H9 (cell line): ENCODE measurements at regions not wholly inside any gene's neighbourhood (a gene's known extent, or its start where the extent isn't known, plus 50 kb on each side); places are given as distances from the start of the nearest gene placed in this dataset.

Experiments used
- DNase-seq: peaks from one replicate; pipeline ENCODE4 v3.0.0-alpha.2; 2017
- H2AFZ ChIP-seq: one replicate; pipeline ENCODE4 v1.6.1; 2013; ENCODE audit warnings: mild to moderate bottlenecking, low read length, control low read depth, moderate library complexity
- H2AK5ac ChIP-seq: 2 replicates; pipeline ENCODE4 v1.6.1; 2013; ENCODE audit warnings: low read length, control low read depth, mixed read lengths; ENCODE audit not compliant: insufficient read length
- H2BK120ac ChIP-seq: one replicate; pipeline ENCODE4 v1.6.1; 2013; ENCODE audit warnings: low read depth, mild to moderate bottlenecking, low read length, control low read depth, inconsistent platforms; ENCODE audit not compliant: poor library complexity, severe bottlenecking
- H2BK12ac ChIP-seq: 2 replicates; pipeline ENCODE4 v1.6.1; 2013; ENCODE audit warnings: low read length, control low read depth, mixed read lengths, low read depth; ENCODE audit not compliant: insufficient read length
- H2BK15ac ChIP-seq: 2 replicates; pipeline ENCODE4 v1.6.1; 2013; ENCODE audit warnings: low read depth, low read length, control low read depth
- H2BK20ac ChIP-seq: one replicate; pipeline ENCODE4 v1.6.1; 2013; ENCODE audit warnings: low read depth, mild to moderate bottlenecking, low read length, control low read depth, inconsistent platforms; ENCODE audit not compliant: poor library complexity, severe bottlenecking
- H2BK5ac ChIP-seq: 2 replicates; pipeline ENCODE4 v1.6.1; 2013; ENCODE audit warnings: low read length, control low read depth, mixed read lengths; ENCODE audit not compliant: insufficient read length
- H3K14ac ChIP-seq: 2 replicates; pipeline ENCODE4 v1.6.1; 2013; ENCODE audit warnings: low read length, control low read depth; ENCODE audit not compliant: insufficient read depth
- H3K18ac ChIP-seq: 2 replicates; pipeline ENCODE4 v1.6.1; 2013; ENCODE audit warnings: low read depth, mild to moderate bottlenecking, mixed read lengths, low read length, control low read depth; ENCODE audit not compliant: insufficient read length
- H3K23ac ChIP-seq: 2 replicates; pipeline ENCODE4 v1.6.1; 2013; ENCODE audit warnings: low read length, control low read depth, mixed read lengths, low read depth; ENCODE audit not compliant: insufficient read length
- H3K23me2 ChIP-seq: 2 replicates; pipeline ENCODE4 v1.6.1; 2013; ENCODE audit warnings: low read depth, mild to moderate bottlenecking, mixed read lengths, low read length, control low read depth; ENCODE audit not compliant: insufficient read length, poor library complexity, severe bottlenecking
- H3K27ac ChIP-seq: 2 replicates; pipeline ENCODE4 v1.5.1; 2013; ENCODE audit warnings: low read length, control low read depth, mixed read lengths, low read depth; ENCODE audit not compliant: insufficient read length
- H3K27me3 ChIP-seq: 2 replicates; pipeline ENCODE4 v1.6.1; 2013; ENCODE audit warnings: low read length, control low read depth, inconsistent platforms; ENCODE audit not compliant: insufficient read depth
- H3K4ac ChIP-seq: 2 replicates; pipeline ENCODE4 v1.6.1; 2013; ENCODE audit warnings: low read depth, mild to moderate bottlenecking, control low read depth, inconsistent platforms, low read length, moderate library complexity
- H3K4me1 ChIP-seq: 2 replicates; pipeline ENCODE4 v1.6.1; 2013; ENCODE audit warnings: low read length, control low read depth, inconsistent platforms; ENCODE audit not compliant: insufficient read depth
- H3K4me2 ChIP-seq: 2 replicates; pipeline ENCODE4 v1.6.1; 2013; ENCODE audit warnings: low read length, control low read depth, mixed read lengths; ENCODE audit not compliant: insufficient read length, insufficient read depth
- H3K56ac ChIP-seq: 2 replicates; pipeline ENCODE4 v1.6.1; 2013; ENCODE audit warnings: low read depth, mild to moderate bottlenecking, mixed read lengths, low read length, control low read depth; ENCODE audit not compliant: insufficient read length
- H3K79me1 ChIP-seq: 2 replicates; pipeline ENCODE4 v1.6.1; 2013; ENCODE audit warnings: low read depth, mild to moderate bottlenecking, moderate library complexity, low read length, control low read depth, inconsistent platforms; ENCODE audit not compliant: insufficient read depth, poor library complexity, severe bottlenecking
- H3K79me2 ChIP-seq: 2 replicates; pipeline ENCODE4 v1.6.1; 2013; ENCODE audit warnings: low read length, control low read depth, inconsistent platforms; ENCODE audit not compliant: insufficient read depth
- H3K9ac ChIP-seq: 2 replicates; pipeline ENCODE4 v1.6.1; 2013; ENCODE audit warnings: low read length, control low read depth, mixed read lengths; ENCODE audit not compliant: insufficient read length; ENCODE audit errors: extremely low read depth
- H3K9me3 ChIP-seq: one replicate; pipeline ENCODE4 v1.6.1; 2013; ENCODE audit warnings: low read depth, low read length, inconsistent platforms; ENCODE audit not compliant: control insufficient read depth
- H3T11ph ChIP-seq: one replicate; pipeline ENCODE4 v1.6.1; 2013; ENCODE audit warnings: mild to moderate bottlenecking, low read length, control low read depth, inconsistent platforms
- H4K20me1 ChIP-seq: one replicate; pipeline ENCODE4 v1.6.1; 2013; ENCODE audit not compliant: control insufficient read depth, insufficient read length, insufficient read depth
- H4K5ac ChIP-seq: 2 replicates; pipeline ENCODE4 v1.6.1; 2013; ENCODE audit warnings: low read depth, mild to moderate bottlenecking, mixed read lengths, low read length, control low read depth; ENCODE audit not compliant: insufficient read length
- H4K8ac ChIP-seq: replicated peaks from 2 replicates; pipeline ENCODE4 v1.6.1; 2013; ENCODE audit warnings: low read length, control low read depth, mixed read lengths, low read depth; ENCODE audit not compliant: insufficient read length
- H4K91ac ChIP-seq: 2 replicates; pipeline ENCODE4 v1.6.1; 2013; ENCODE audit warnings: low read depth, mild to moderate bottlenecking, moderate library complexity, mixed read lengths, low read length, control low read depth; ENCODE audit not compliant: insufficient read length
- H3K27ac Mint-ChIP-seq, 3 experiments: 2 replicates in 2 of 3; 3 replicates in 1 of 3; pipeline ENCODE4 v1.8.0; 2020 to 2021; ENCODE audit warnings: mixed read lengths in 3 of 3, mild to moderate bottlenecking in 1 of 3, moderate library complexity in 1 of 3
- H3K27me3 Mint-ChIP-seq: 2 replicates; pipeline ENCODE4 v1.8.0; 2021; ENCODE audit warnings: low read depth, mild to moderate bottlenecking, moderate library complexity, mixed read lengths
- H3K36me3 Mint-ChIP-seq, 3 experiments: 2 replicates in 2 of 3; 3 replicates in 1 of 3; pipeline ENCODE4 v1.8.0; 2020 to 2021; ENCODE audit warnings: low read depth in 3 of 3, mixed read lengths in 3 of 3; ENCODE audit not compliant: insufficient read depth in 1 of 3
- H3K4me1 Mint-ChIP-seq, 2 experiments: 2 replicates each; pipeline ENCODE4 v1.8.0; 2020; ENCODE audit warnings: mixed read lengths in 2 of 2
- H3K4me3 Mint-ChIP-seq, 2 experiments: 2 replicates in 1 of 2; 3 replicates in 1 of 2; pipeline ENCODE4 v1.8.0; 2020 to 2021; ENCODE audit warnings: mild to moderate bottlenecking in 2 of 2, mixed read lengths in 2 of 2, moderate library complexity in 1 of 2
- H3K9me3 Mint-ChIP-seq, 2 experiments: 2 replicates in 1 of 2; 3 replicates in 1 of 2; pipeline ENCODE4 v1.8.0; 2020; ENCODE audit warnings: mild to moderate bottlenecking in 2 of 2, mixed read lengths in 2 of 2, moderate library complexity in 1 of 2
- WGBS: extraction: QIAGEN DNeasy Blood & Tissue Kit; methylation state at CpG from one replicate; pipeline ENCODE4 v1.1.7; 2013; ENCODE audit warnings: missing lambda C conversion rate, low lambda C conversion rate, mixed read lengths; ENCODE audit not compliant: insufficient read length; ENCODE audit errors: extremely low coverage; 5-methylcytosine and 5-hydroxymethylcytosine counted together
- TF ChIP-seq, protein P1 (sequence below): fragments of 200-600 bp; sonication (generic); conservative IDR thresholded peaks from 3 replicates; pipeline ENCODE4 v1.8.0; 2021; ENCODE audit warnings: antibody characterized with exemption, mild to moderate bottlenecking

- H3K27ac ChIP-seq: no peak overlapping the region
- no peaks in the 10 kb centered on the region for H4K20me1 ChIP-seq
- no peak overlapping the region for H3T11ph ChIP-seq
- no peak overlapping the region for H2BK20ac ChIP-seq
- H2BK5ac ChIP-seq: no peak overlapping the region
- H3K4me1 Mint-ChIP-seq: peaks cover 5 to 9% of the 10 kb centered on the region in 2 experiments
- H3K56ac ChIP-seq: no peak overlapping the region
- H2AFZ ChIP-seq: no peak overlapping the region
- no peaks in the 10 kb centered on the region for H3K9me3 Mint-ChIP-seq
- no peak overlapping the region for H2AK5ac ChIP-seq
- H3K9ac ChIP-seq: no peak overlapping the region
- no peaks in the 10 kb centered on the region for H3K23me2 ChIP-seq
- no peak overlapping the region for H4K91ac ChIP-seq
- H3K27me3 ChIP-seq: no peaks in the 10 kb centered on the region
- WGBS: no CpG with 5 or more reads among the region's 2 CpGs
- no peak for DNase-seq
- no peak overlapping the region for H2BK15ac ChIP-seq
- H4K8ac ChIP-seq: no peak overlapping the region
- no peak overlapping the region for H4K5ac ChIP-seq
- H3K9me3 ChIP-seq: no peaks in the 10 kb centered on the region
- no peaks in the 10 kb centered on the region; the same call in 1 of the 2 replicates for H3K27me3 Mint-ChIP-seq
- H3K79me1 ChIP-seq: no peaks in the 10 kb centered on the region
- H3K27ac Mint-ChIP-seq: no peak overlapping the region
- no peak overlapping the region for H3K4ac ChIP-seq
- no peak overlapping the region for H2BK12ac ChIP-seq
- TF ChIP-seq, protein P1, sequence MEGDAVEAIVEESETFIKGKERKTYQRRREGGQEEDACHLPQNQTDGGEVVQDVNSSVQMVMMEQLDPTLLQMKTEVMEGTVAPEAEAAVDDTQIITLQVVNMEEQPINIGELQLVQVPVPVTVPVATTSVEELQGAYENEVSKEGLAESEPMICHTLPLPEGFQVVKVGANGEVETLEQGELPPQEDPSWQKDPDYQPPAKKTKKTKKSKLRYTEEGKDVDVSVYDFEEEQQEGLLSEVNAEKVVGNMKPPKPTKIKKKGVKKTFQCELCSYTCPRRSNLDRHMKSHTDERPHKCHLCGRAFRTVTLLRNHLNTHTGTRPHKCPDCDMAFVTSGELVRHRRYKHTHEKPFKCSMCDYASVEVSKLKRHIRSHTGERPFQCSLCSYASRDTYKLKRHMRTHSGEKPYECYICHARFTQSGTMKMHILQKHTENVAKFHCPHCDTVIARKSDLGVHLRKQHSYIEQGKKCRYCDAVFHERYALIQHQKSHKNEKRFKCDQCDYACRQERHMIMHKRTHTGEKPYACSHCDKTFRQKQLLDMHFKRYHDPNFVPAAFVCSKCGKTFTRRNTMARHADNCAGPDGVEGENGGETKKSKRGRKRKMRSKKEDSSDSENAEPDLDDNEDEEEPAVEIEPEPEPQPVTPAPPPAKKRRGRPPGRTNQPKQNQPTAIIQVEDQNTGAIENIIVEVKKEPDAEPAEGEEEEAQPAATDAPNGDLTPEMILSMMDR: no peak
- peaks cover 4% of the 10 kb centered on the region; the same call in 1 of the 2 replicates for H3K4me1 ChIP-seq
- no peak overlapping the region for H2BK120ac ChIP-seq
- no peaks in the 10 kb centered on the region for H3K36me3 Mint-ChIP-seq
- H3K4me2 ChIP-seq: no peak overlapping the region
- no peak overlapping the region for H3K4me3 Mint-ChIP-seq
- no peak overlapping the region for H3K14ac ChIP-seq
- H3K18ac ChIP-seq: no peak overlapping the region
- no peaks in the 10 kb centered on the region for H3K79me2 ChIP-seq
- no peak overlapping the region for H3K23ac ChIP-seq
Observed at GRCh38 chr16:60274431-60275019, 1540.4 kb upstream of the GOT2 start.
